CD14-positive monocyte (primary cell): ENCODE measurements at regions not wholly inside any gene's neighbourhood (a gene's known extent, or its start where the extent isn't known, plus 50 kb on each side); places are given as distances from the start of the nearest gene placed in this dataset.

Experiments used
- DNase-seq, 3 donors: peaks; one replicate each; pipeline ENCODE4 v3.0.0-alpha.2; 2011 to 2022
- H2AFZ ChIP-seq: 2 replicates; pipeline ENCODE4 v1.6.0; 2012; ENCODE audit warnings: mild to moderate bottlenecking, low read depth, low read length, inconsistent platforms; ENCODE audit not compliant: insufficient read depth, poor library complexity, severe bottlenecking
- H3K27ac ChIP-seq, 2 donors: 1 replicate in 1 of 2; 2 replicates in 1 of 2; pipeline ENCODE4 v1.5.1; 2012 to 2013; ENCODE audit warnings: low read length in 2 of 2, control low read depth in 1 of 2, inconsistent platforms in 1 of 2, low read depth in 1 of 2, mild to moderate bottlenecking in 1 of 2
- H3K27me3 ChIP-seq, 2 donors: one replicate each; pipeline versions ENCODE4 v1.6.0 to v1.6.1; 2011 to 2013; ENCODE audit warnings: low read length in 2 of 2; ENCODE audit not compliant: control insufficient read depth in 2 of 2, insufficient read depth in 2 of 2
- H3K36me3 ChIP-seq, 2 donors: replicated peaks in 1 of 2; 1 replicate in 1 of 2; 2 replicates in 1 of 2; pipeline versions ENCODE4 v1.5.1 to v1.6.1; 2012 to 2013; ENCODE audit warnings: low read length in 2 of 2, control low read depth in 1 of 2, inconsistent platforms in 1 of 2, mild to moderate bottlenecking in 1 of 2; ENCODE audit not compliant: insufficient read depth in 2 of 2, control insufficient read depth in 1 of 2
- H3K4me1 ChIP-seq, 2 donors: 1 replicate in 1 of 2; 2 replicates in 1 of 2; pipeline versions ENCODE4 v1.5.1 to v1.6.1; 2012 to 2013; ENCODE audit warnings: low read length in 2 of 2, control low read depth in 1 of 2, inconsistent platforms in 1 of 2, mild to moderate bottlenecking in 1 of 2, moderate library complexity in 1 of 2; ENCODE audit not compliant: insufficient read depth in 2 of 2, control insufficient read depth in 1 of 2
- H3K4me2 ChIP-seq: replicated peaks from 2 replicates; pipeline ENCODE3; 2012; ENCODE audit warnings: low read length, moderate library complexity, mild to moderate bottlenecking; ENCODE audit not compliant: poor library complexity, severe bottlenecking; ENCODE audit errors: extremely low read depth
- H3K4me3 ChIP-seq, 3 experiments: fragments of 200-600 bp in 1 of 3; sonication (generic) in 1 of 3; replicated peaks in 1 of 3; 1 replicate in 2 of 3; 2 replicates in 1 of 3; pipeline ENCODE4 v1.5.1; 2011 to 2013; ENCODE audit warnings: low read length in 3 of 3, mild to moderate bottlenecking in 3 of 3, control low read depth in 2 of 3, low read depth in 2 of 3, inconsistent platforms in 1 of 3, moderate library complexity in 1 of 3
- H3K79me2 ChIP-seq: 2 replicates; pipeline ENCODE4 v1.6.0; 2012; ENCODE audit warnings: mild to moderate bottlenecking, control low read depth, inconsistent platforms, low read length, moderate library complexity; ENCODE audit not compliant: insufficient read depth
- H3K9ac ChIP-seq: 2 replicates; pipeline ENCODE4 v1.6.0; 2017; ENCODE audit warnings: low read length, mild to moderate bottlenecking; ENCODE audit not compliant: insufficient read depth, poor library complexity, severe bottlenecking
- H3K9me3 ChIP-seq, 2 donors: replicated peaks in 1 of 2; 1 replicate in 1 of 2; 2 replicates in 1 of 2; pipeline versions ENCODE4 v1.5.1 to v1.6.1; 2012 to 2013; ENCODE audit warnings: low read length in 2 of 2, control low read depth in 1 of 2; ENCODE audit not compliant: control insufficient read depth in 1 of 2, insufficient read depth in 1 of 2
- H4K20me1 ChIP-seq: 2 replicates; pipeline ENCODE4 v1.6.0; 2012; ENCODE audit warnings: mild to moderate bottlenecking, low read length, control low read depth, moderate library complexity; ENCODE audit not compliant: insufficient read depth
- H3K27ac Mint-ChIP-seq, 7 donors: one replicate each; pipeline ENCODE4 v1.8.0; 2020; ENCODE audit warnings: mild to moderate bottlenecking in 7 of 7, mixed read lengths in 7 of 7, moderate library complexity in 6 of 7, inconsistent platforms in 2 of 7
- H3K27me3 Mint-ChIP-seq, 3 donors: one replicate each; pipeline ENCODE4 v1.8.0; 2021 to 2022; ENCODE audit warnings: low read depth in 3 of 3, mild to moderate bottlenecking in 3 of 3, mixed read lengths in 3 of 3, moderate library complexity in 3 of 3, inconsistent platforms in 1 of 3
- H3K36me3 Mint-ChIP-seq, 2 donors: one replicate each; pipeline ENCODE4 v1.8.0; 2020; ENCODE audit warnings: mixed read lengths in 2 of 2, inconsistent platforms in 1 of 2, mild to moderate bottlenecking in 1 of 2
- H3K4me1 Mint-ChIP-seq: one replicate; pipeline ENCODE4 v1.8.0; 2020; ENCODE audit warnings: mild to moderate bottlenecking, mixed read lengths
- H3K4me3 Mint-ChIP-seq, 2 donors: one replicate each; pipeline ENCODE4 v1.8.0; 2020; ENCODE audit warnings: mild to moderate bottlenecking in 2 of 2, mixed read lengths in 2 of 2, moderate library complexity in 1 of 2
- H3K9me3 Mint-ChIP-seq, 7 donors: one replicate each; pipeline ENCODE4 v1.8.0; 2020 to 2022; ENCODE audit warnings: mixed read lengths in 7 of 7, mild to moderate bottlenecking in 6 of 7, moderate library complexity in 6 of 7, inconsistent platforms in 2 of 7
- CTCF ChIP-seq: fragments of 200-600 bp; IDR thresholded peaks from one replicate; pipeline ENCODE4 v1.8.0; 2022; ENCODE audit warnings: antibody characterized with exemption, mild to moderate bottlenecking
- WGBS: methylation state at CpG from one replicate; pipeline ENCODE4 v1.1.5; 2013; ENCODE audit warnings: missing lambda C conversion rate; ENCODE audit not compliant: insufficient coverage; 5-methylcytosine and 5-hydroxymethylcytosine counted together
- intact Hi-C, 2 donors: fragments of 100-400 bp; cut with micrococcal nuclease; formaldehyde crosslinking; loops; one replicate each; pipeline versions ENCODE4 v1.15.0 to v1.15.1; 2023

- H3K4me1 ChIP-seq, result no peaks in the 10 kb centered on the region
- H4K20me1 ChIP-seq, result no peaks in the 10 kb centered on the region
- H2AFZ ChIP-seq, result no peak overlapping the region
- no peaks in the 10 kb centered on the region for H3K36me3 ChIP-seq
- Mint-ChIP-seq H3K36me3 (no peaks in the 10 kb centered on the region), H3K27ac (no peak overlapping the region), H3K27me3 (peaks cover 0 to 6% (median 0%) of the 10 kb centered on the region in 3 donors), H3K9me3 (peaks cover 0 to 6% (median 1%) of the 10 kb centered on the region in 7 donors), H3K4me1 (no peaks in the 10 kb centered on the region), H3K4me3 (no peak overlapping the region)
- no peaks in the 10 kb centered on the region for H3K79me2 ChIP-seq
- H3K4me2 ChIP-seq, result no peak overlapping the region
- H3K27ac ChIP-seq, result no peak overlapping the region
- no CpG with 5 or more reads among the region's 2 CpGs for WGBS
- H3K9ac ChIP-seq, result no peak overlapping the region
- no peak overlapping the region for H3K4me3 ChIP-seq
- intact Hi-C loops, result no loop called here
- H3K9me3 ChIP-seq, result no peaks in the 10 kb centered on the region
- no peak for TF ChIP-seq CTCF
- no peaks in the 10 kb centered on the region for H3K27me3 ChIP-seq
- DNase-seq, result no peak
Observed at GRCh38 chr6:113194090-113194489, 663.1 kb upstream of the MARCKS start.

- Mint-ChIP-seq H3K4me1 (no peaks in the 10 kb centered on the region), H3K9me3 (peaks cover 0 to 5% (median 1%) of the 10 kb centered on the region in 7 donors), H3K27ac (no peak overlapping the region), H3K36me3 (no peaks in the 10 kb centered on the region), H3K4me3 (no peak overlapping the region), H3K27me3 (peaks cover 0 to 3% (median 2%) of the 10 kb centered on the region in 3 donors)
- no peaks in the 10 kb centered on the region for H3K9me3 ChIP-seq
- intact Hi-C loops, result no loop called here
- no peak overlapping the region for H3K4me2 ChIP-seq
- no peaks in the 10 kb centered on the region for H3K4me1 ChIP-seq
- no peaks in the 10 kb centered on the region for H3K79me2 ChIP-seq
- no peaks in the 10 kb centered on the region for H4K20me1 ChIP-seq
- H2AFZ ChIP-seq, result no peak overlapping the region
- no peak overlapping the region for H3K9ac ChIP-seq
- no peak for TF ChIP-seq CTCF
- no CpG with 5 or more reads among the region's 4 CpGs for WGBS
- H3K27me3 ChIP-seq, result no peaks in the 10 kb centered on the region
- H3K4me3 ChIP-seq, result no peak overlapping the region
- no peak for DNase-seq
- H3K27ac ChIP-seq, result no peak overlapping the region
- H3K36me3 ChIP-seq, result no peaks in the 10 kb centered on the region
Observed at GRCh38 chr6:113202852-113203714, 654.1 kb upstream of the MARCKS start.
